PC-3 (cell line): ENCODE measurements at regions not wholly inside any gene's neighbourhood (a gene's known extent, or its start where the extent isn't known, plus 50 kb on each side); places are given as distances from the start of the nearest gene placed in this dataset.

Experiments used
- CTCF ChIP-seq: fragments of 300-600 bp; sonication (generic); conservative IDR thresholded peaks from 2 replicates; pipeline ENCODE4 v1.5.1; 2017; ENCODE audit warnings: antibody characterized with exemption, low read depth, mild to moderate bottlenecking, low read length
- EZH2 ChIP-seq: fragments of 300-600 bp; sonication (generic); IDR thresholded peaks from one replicate; pipeline ENCODE4 v1.6.1; 2017; ENCODE audit warnings: antibody characterized with exemption, mild to moderate bottlenecking, low read length; ENCODE audit not compliant: unreplicated experiment
- EZH2phosphoT487 ChIP-seq: fragments of 300-600 bp; sonication (generic); IDR thresholded peaks from 2 replicates; pipeline ENCODE4 v1.6.1; 2018; ENCODE audit warnings: mild to moderate bottlenecking, antibody characterized with exemption, low read length, borderline replicate concordance

- no peak for TF ChIP-seq EZH2phosphoT487
- no peak for TF ChIP-seq CTCF
- no peak for TF ChIP-seq EZH2
Measured at GRCh38 chr4:181970366-181970765, 272.8 kb upstream of the TENM3 start.
